Glomerular visceral epithelial cell (primary cell): ENCODE measurements at regions not wholly inside any gene's neighbourhood (a gene's known extent, or its start where the extent isn't known, plus 50 kb on each side); places are given as distances from the start of the nearest gene placed in this dataset.
"Not testable (repeated sequence)": the region's sequence is repeated elsewhere in the genome, so short reads cannot be mapped to it uniquely, and the experiment has no call there.

Source experiments
- DNase-seq: peaks from one replicate; pipeline ENCODE4 v3.0.0-alpha.2; 2016; ENCODE audit errors: extremely low spot score

DNA sequence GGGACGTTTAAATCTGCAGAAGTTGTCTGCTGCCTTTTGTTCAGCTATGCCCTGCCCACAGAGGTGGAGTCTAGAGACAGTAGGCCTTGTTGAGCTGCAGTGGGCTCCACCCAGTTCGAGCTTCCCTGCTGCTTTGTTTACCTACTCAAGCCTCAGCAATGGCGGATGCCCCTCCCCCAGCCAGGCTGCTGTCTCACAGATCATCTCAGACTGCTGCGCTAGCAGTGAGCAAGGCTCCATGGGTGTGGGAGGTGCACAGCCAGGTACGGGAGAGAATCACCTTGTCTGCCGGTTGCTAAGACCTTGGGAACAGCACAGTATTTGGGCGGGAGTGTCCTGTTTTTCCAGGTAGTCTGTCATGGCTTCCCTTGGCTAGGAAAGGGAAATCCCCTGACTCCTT lies 114.3 kb upstream of the PALM2AKAP2 start:
- not testable (repeated sequence) for DNase-seq

DNA sequence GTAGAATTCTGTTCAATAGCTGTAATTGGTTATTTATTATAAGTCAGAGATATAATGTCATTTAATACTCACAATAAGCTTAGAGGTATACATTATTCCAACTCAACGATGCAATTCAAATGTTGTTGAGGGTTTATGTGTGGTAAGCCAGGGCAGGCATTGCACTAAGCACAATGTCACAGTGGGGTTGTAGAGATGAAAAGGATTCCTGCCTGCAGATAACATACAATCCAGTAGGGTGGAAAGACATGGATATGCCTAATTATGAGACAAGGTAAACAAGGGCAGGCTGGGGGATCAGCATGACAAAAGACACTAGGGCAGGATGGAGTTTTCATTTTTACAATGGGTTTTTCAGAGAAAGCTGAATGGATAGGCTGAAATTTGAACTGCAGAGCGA lies 98.7 kb upstream of the PALM2AKAP2 start:
- no peak for DNase-seq

DNA sequence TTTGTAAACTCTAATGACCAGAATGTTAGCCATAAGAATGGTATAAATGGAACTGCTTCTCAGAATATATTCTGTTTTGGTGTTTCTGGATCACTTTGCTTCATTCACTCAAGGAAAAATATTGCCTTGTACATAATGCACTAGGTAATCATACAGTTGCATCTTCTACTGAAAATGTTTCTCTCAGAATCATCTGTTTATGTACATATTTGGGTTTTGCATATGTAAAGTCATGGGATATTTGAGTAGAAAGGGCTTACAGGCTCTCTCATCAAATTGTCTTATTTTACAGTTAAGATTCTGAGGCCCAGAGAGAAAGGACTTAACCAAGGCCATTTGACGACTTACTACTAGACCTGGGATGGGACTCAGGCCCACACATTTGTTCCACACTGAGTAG lies 97.8 kb upstream of the PALM2AKAP2 start:
- no peak for DNase-seq

DNA sequence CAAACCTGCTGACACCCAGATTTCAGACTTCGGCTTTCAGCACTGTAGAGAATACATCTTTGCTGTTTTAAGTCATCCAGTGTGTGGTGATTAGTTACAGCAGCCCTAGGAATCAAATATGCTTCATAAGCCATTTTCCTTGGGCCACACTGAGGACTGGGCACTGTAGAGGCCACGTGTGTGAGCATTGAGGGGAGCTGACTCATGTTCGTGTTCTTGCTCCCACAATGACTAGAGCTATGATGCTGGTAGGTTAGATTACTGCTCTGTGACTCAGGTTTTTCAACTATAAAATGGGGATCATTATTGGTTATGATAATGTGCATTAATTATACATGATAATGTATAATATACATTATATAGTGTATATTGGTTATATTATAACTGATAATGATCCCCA lies 96.5 kb upstream of the PALM2AKAP2 start:
- no peak for DNase-seq

DNA sequence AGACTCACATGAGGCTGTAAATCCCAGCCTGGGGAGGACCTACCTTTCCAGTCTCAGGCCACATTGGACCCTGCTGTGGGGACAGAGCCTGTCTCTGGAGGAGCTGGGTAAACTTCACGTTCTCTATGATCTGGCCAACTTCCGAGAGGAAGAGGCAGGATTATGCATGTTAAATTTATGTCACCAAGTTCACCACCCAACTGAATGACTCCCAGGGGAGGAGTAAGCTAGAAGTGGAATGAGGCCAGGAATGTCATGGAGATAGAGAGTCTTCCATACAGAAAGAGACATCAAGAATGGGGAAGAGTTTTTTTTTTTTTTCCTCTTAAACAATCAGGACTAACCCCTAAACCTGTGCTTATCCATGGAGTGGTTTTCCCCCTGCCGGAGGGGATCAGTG lies 90.3 kb upstream of the PALM2AKAP2 start:
- DNase-seq, result no peak

DNA sequence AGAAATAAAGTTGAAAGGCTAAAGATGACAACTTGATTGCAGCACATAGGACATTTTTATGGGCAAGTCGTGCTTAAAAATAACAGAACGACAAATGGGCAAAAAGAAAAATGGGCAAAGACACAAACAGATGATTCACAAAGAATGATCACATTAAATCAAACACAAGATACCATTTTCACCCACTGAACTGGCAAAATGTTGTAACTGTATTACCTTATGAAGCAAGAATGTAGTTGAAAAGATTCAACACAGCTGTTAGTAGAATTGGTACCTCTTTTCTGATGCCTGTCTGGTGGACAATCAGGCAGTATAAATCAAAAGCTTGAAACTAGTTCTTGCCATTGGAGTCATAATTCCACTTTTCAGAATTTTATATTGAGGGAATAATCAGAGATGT lies 81.0 kb upstream of the PALM2AKAP2 start:
- DNase-seq, result peak; percentile 3

DNA sequence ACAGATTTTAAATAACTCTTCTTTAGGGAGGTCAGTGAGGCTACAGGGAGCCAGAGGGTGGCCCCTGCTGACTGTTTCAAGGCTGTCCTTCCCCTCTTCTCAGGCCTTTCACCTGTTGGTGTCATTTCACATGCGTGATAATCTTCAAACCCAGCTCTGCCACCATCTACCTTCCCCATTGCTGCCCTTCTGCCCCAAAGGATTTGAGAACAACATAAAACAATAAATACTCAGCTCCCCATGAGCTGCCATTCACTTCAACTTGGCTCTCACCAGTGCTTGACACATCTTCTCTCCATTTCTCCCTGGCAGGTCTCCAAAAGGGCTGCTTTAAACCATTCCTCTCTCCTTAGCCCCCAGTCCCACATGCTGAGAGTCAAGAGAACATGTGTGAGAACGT lies 75.5 kb upstream of the PALM2AKAP2 start:
- no peak for DNase-seq

DNA sequence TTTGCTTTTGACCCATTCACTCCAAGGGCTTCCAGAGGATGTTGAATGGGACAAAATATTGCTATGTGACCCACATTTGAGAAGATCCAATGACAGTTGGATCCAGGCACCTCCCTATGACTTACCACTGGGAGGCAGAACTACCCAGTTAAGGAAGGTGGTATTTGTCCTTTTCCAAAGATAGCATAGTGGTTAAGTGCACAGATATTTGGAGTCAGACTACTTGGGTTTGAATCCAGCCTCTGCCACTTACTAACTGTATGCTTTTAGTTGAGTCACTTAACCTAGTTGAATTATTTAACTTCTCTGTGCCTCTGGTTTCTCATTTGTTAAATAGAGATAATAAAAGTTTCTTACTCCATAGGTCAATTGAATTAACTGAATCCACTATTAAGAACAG lies 74.5 kb upstream of the PALM2AKAP2 start:
- peak; percentile 6 for DNase-seq

DNA sequence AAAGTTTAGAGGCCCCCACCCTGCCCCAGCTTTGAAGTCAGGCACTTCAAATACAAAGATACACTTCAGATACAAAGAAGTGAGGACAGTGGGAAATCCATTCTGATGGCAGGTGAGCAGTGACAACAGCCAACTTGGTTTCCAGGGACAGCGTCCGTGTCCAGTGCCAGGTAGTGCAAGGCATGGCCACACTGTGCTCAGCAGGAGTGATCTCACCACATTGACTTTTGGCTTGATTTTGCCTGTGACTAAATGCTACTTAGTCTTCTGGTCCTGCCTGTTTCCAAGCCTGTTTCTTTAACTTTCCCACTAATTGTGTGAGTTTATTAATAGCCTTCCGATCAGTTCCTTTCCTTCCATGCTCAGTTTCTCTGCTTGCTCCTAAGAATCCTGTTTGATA lies 72.6 kb upstream of the PALM2AKAP2 start:
- DNase-seq, result no peak

DNA sequence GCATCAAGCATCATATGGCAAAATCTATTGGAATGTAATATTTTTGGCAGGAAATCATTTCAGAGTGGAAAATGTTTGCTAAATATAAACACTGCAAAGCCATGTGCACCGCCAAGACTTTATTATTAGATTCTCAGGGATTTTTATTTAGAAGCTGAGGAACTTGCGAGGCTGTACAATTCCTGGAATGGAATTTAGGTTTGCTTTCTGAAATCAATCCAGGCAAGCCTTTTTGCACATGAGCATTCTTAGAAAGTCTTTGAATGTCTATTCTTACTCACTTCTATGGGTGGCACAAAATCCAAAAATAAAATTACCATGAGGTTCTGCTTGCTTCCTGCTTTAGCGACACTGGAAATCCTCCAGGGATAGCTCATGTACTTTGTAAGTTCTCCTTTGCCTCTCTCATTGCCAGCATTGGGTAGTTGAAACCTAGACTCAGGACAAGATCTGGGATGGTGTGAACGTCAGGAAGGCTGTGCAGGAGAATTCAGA lies 71.5 kb upstream of the PALM2AKAP2 start:
- no peak for DNase-seq

DNA sequence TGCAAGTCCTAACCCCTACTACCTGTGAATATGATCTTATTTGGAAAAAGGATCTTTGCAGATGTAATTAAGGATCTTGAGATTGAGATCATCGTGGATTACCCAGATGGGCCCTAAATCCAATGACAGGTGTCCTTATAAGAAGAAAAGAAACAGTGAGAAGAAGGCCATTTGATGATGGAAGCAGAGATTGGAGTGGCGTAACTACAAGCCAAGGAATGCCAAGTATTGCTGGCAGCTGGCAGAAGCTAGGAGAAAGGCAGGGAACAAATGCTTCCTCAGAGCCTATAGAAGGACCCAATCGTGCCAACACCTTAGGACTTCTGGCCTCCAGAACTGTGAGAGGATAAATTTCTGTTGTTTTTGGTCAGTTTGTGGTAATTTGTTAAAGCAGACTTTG lies 70.1 kb upstream of the PALM2AKAP2 start:
- no peak for DNase-seq

DNA sequence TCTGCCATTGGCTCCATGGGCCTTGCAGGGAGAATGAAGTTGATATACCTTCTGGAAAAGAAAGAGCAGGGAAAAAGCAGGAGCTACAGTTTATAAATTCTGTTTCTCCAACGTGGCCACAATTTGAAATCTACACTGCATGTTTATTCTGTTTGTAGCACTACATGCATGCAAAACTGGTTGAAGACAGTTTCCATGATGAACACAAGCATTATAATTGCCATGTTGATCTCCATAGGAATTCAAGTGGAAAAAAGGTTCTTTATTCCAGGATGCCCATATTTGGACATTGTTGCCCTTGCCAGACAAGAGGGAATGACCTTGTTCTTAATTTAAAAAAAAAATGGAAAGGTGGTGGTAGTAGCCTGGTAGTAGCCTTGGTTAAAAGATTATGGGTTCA lies 69.2 kb upstream of the PALM2AKAP2 start:
- DNase-seq, result no peak

DNA sequence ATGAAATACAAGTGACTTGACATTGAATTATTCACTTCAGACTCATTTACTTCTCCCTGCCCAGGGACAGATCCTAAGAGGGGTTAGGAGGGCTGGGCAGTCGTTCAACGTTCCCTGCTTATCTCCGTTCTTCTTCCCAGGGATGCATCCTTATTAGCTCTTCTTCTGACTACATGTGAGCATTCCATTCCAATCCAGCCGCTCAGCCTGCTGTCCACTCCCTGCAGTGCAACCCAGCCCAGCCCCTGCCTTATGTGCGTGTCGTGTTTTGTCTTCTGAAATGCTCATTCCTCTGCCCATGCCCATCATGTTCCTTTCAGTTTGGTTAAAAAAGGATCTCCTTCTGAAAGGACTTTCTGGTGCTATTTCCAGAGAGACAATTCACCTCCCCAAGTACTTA lies 64.7 kb upstream of the PALM2AKAP2 start:
- DNase-seq, result no peak

DNA sequence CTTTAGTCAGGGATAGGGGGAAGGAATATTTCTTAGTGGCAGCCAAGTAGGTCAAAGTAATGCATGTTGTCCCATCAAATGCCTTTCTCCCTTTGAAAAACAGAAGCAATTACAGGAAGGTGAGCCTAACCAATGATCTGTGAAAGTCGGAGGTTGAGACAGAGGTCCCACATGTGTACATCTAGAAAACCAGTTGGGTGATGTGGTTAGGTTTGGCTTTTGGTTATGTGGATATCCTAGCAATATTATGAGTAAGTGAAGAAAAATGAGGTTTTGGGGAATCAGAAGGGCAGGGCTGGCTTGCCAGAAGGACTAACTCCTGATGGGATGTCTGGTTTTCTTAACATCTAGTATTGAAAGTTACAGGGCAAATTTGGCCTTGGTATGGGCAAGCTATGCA lies 63.4 kb upstream of the PALM2AKAP2 start:
- no peak for DNase-seq

DNA sequence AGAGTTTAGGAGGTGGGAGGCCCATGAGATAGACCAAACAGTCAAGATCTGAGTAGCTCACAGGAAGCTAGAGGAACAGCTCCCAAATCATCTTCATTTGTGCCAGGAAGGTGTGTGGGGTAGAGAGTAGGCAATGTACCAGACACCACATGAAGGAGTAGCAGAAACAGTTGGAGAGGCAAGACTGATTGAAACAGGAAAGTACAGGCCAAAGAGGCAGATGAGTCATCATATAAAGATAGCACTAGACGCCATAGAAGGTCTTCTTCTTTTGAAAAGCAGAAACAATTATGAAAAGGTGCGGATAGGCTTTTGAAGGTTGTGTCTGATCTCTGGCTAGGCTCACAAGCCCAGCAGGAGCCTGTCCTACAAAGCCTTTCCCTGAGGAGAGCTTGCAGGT lies 62.7 kb upstream of the PALM2AKAP2 start:
- no peak for DNase-seq

DNA sequence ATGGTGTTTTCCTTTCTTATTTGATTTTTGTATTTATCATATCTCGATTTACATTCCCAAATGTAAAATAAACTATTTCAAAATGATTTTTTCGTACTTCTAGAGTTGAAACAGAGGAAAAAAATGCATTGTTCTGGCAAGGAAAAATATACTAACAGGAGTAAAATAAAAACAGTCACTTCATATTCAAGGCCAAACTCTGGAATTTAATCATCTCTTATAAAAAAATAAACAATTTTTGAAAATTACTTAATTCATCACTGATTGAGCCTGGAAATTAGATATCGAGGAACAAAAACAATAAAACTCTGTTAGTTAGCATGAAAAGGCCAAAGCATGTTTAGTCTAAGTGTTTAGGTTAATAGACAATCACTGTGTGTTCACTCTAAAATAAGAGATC lies 61.1 kb upstream of the PALM2AKAP2 start:
- no peak for DNase-seq

DNA sequence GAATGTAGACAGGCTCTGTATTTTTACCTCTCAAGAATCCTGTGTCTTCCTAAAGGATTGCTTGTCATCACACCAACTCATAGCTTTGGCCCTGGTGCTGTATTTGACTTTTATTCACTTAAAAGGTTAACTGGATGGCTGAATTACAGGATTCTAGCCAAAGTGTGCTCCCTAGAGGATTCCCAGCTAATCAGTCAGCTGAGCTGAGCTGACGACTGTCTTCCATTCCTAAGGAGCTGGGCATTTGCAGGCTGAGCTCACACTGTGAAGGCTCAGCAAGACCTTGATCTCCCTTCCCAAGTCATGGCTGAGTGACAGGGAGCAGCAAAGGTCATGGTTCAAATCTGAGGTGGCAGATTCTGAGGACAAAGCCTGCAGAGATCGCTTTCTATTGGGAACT lies 59.0 kb upstream of the PALM2AKAP2 start:
- no peak for DNase-seq

DNA sequence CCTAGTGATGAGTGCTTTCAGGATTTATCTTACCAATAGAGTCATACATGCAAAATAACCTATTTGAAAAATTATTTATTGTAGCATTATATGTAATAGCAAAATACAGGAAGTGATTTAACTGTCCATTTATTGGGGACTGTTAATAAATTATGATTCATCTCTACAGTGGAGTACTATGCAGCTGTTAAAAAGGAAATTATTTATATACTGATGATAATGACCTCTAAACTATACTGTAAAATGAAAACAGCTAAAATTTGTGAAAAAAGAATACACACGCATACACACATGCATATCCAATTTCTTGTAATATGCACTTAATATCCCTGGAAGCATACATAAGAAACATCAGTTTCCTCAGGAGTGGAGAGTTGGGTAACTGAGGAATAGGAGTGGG lies 58.0 kb upstream of the PALM2AKAP2 start:
- DNase-seq, result no peak

DNA sequence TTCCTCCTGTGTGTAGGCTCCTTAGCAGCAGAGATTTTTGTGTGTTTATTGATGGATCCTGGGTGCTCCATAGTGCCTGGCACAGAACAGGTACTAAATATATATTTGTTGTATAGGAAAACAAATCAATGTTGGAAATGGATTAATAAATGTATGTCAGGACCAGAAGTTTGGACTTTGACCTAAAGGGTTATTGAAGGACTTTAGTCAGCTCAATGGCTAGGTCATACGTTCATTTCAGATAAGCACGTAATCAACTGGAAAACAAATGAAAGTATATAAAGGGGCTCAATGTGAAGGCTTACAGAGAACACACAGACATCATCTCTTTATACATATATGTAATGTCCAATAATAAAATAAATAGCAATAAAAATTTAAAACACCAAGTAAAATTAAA lies 56.2 kb upstream of the PALM2AKAP2 start:
- DNase-seq, result no peak

DNA sequence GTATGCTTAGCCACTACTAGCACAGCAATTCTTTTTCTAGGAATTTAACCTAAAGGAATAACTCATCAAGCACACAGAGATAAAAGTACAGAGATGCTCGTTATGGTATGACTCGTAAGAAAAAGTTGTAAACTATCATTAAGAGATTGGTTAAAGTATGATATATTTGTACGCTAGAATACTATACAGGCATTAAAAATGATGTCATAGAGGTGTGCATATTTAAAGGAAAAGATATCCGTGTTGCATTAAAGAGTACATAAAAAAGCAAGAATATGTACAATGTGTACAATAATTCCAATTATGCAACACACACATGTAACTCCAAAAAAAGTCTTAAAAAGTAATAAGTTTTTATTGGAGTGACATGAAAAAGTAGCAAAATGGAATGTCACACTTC lies 54.5 kb upstream of the PALM2AKAP2 start:
- no peak for DNase-seq

DNA sequence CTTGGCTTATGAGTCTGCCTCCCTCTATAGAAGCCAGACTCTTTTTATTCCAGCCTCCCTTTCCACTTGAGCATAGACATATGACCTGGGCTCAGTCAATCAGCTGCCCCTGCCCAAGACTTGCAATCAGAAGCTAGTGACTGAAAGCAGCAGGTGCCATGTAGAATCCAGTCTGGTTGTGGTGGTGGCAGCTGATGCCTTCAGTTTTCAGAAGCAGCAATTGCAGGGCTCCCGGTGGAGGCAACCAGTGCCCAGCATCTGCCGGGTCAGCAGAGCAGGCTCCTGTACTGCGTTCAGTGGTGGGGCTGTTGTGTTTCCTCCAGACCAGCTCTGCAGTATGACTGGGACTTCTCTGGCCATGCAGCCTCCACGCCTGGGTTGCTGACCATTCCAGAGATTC lies 53.9 kb upstream of the PALM2AKAP2 start:
- DNase-seq, result no peak

DNA sequence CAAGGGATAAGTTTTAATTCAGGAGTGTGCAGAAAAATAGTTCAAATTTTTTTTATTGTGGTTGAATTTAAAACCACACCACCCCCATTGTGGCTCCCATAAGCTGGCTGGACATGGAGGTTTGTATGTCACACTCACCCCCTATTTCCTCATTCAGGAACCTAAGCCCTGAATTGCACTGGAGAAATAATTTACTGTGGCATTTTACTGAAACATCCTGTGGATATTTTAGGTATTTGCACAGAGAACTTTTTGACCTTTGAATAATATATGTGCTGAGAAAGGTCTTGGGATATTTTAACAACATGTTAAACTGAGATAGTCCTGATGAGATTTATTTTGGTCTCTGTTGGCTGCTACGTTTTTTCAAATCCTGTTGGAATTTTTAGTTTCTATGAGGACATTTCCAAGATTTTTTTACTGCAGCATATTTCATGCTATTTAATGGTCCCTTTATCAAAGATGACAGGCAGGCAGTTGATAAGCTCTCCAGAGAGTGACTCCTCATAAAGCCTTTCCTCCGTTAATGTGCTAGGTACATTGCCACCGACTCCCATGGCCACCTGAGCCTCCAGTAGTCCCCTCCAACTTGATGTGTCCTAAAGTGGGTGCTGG lies 51.2 kb upstream of the PALM2AKAP2 start:
- DNase-seq, result no peak

DNA sequence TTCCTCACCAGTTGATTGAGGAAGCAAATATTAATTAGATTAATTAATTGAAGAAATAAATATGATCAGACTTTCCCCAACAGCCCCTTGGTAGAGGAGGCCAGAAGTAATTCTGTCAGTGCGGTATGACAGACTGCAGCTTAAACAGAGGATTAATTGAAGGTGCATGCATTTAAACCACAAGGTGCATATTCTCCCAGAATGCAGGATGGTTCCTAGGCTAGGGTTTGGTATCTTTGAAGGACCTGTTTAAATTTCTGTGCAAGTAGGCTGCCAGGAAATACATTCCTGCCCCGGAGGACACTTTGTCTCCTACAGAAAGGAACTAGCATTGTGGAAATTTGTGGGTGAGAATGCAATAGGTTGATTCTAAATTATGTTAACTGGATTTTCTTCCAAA lies 50.5 kb upstream of the PALM2AKAP2 start:
- no peak for DNase-seq
